Suprapubic skin (tissue), 4 donors: ENCODE measurements at regions not wholly inside any gene's neighbourhood (a gene's known extent, or its start where the extent isn't known, plus 50 kb on each side); places are given as distances from the start of the nearest gene placed in this dataset.

Experiments
- DNase-seq, 2 donors: peaks; one replicate each; pipeline ENCODE4 v3.0.0-alpha.2; 2019; ENCODE audit warnings: low spot score in 2 of 2
- H3K27ac ChIP-seq: fragments of 200-600 bp; sonication (generic); one replicate; pipeline ENCODE4 v1.5.1; 2019
- H3K27me3 ChIP-seq: fragments of 200-600 bp; sonication (generic); one replicate; pipeline ENCODE4 v1.5.1; 2019
- H3K36me3 ChIP-seq: fragments of 200-600 bp; sonication (generic); one replicate; pipeline ENCODE4 v1.5.1; 2019
- H3K4me1 ChIP-seq: fragments of 200-600 bp; sonication (generic); one replicate; pipeline ENCODE4 v1.5.1; 2019
- H3K4me3 ChIP-seq: fragments of 200-600 bp; sonication (generic); one replicate; pipeline ENCODE4 v1.5.1; 2019; ENCODE audit warnings: mild to moderate bottlenecking
- H3K9me3 ChIP-seq: fragments of 200-600 bp; sonication (generic); one replicate; pipeline ENCODE4 v1.5.1; 2019
- EP300 ChIP-seq: sonication (generic); formaldehyde crosslinking; IDR thresholded peaks from one replicate; pipeline ENCODE4 v1.6.1; 2017; ENCODE audit warnings: antibody characterized with exemption
- POLR2A ChIP-seq, 2 donors: fragments of 450-650 bp; IDR thresholded peaks; one replicate each; pipeline ENCODE4 v1.6.1; 2017; ENCODE audit warnings: antibody characterized with exemption in 2 of 2, mild to moderate bottlenecking in 2 of 2, moderate library complexity in 2 of 2
- POLR2AphosphoS5 ChIP-seq, 3 donors: sonication (generic); formaldehyde crosslinking; IDR thresholded peaks; one replicate each; pipeline ENCODE4 v1.6.1; 2017; ENCODE audit warnings: antibody characterized with exemption in 3 of 3
- WGBS: methylation state at CpG from one replicate; pipeline ENCODE4 v1.1.5; 2018; 5-methylcytosine and 5-hydroxymethylcytosine counted together
- TF ChIP-seq, protein P1 (sequence below), 2 donors: fragments of 200-600 bp in 1 of 2; fragments of 450-650 bp in 1 of 2; sonication (generic) in 1 of 2; IDR thresholded peaks; one replicate each; pipeline ENCODE4 v1.5.1; 2016 to 2019; ENCODE audit warnings: antibody characterized with exemption in 2 of 2, mild to moderate bottlenecking in 1 of 2, moderate library complexity in 1 of 2

GRCh38 chr20:10875653-10876052 lies 201.9 kb upstream of the JAG1 start:
- TF ChIP-seq POLR2AphosphoS5 (IDR thresholded peaks at IDR 0.05) (no peak), EP300 (no peak)
- 71% methylated on average over 2 of the region's 2 CpGs for WGBS
- H3K27ac ChIP-seq, result no peak overlapping the region
- H3K27me3 ChIP-seq, result no peaks in the 10 kb centered on the region
- no peak for DNase-seq
- peaks cover 16% of the 10 kb centered on the region for H3K4me1 ChIP-seq
- H3K9me3 ChIP-seq, result no peaks in the 10 kb centered on the region
- no peak overlapping the region for H3K4me3 ChIP-seq
- H3K36me3 ChIP-seq, result no peaks in the 10 kb centered on the region

GRCh38 chr20:10876558-10876957 lies 202.8 kb upstream of the JAG1 start:
- 33% methylated on average over 1 of the region's 1 CpG for WGBS
- DNase-seq, result no peak

GRCh38 chr20:10877342-10877741 lies 203.5 kb upstream of the JAG1 start:
- 44% methylated on average over 3 of the region's 3 CpGs for WGBS
- peaks cover 16% of the 10 kb centered on the region for H3K4me1 ChIP-seq
- H3K36me3 ChIP-seq, result no peaks in the 10 kb centered on the region
- peak; percentile 73 to 80 for DNase-seq
- no peaks in the 10 kb centered on the region for H3K9me3 ChIP-seq
- no peak overlapping the region for H3K27ac ChIP-seq
- H3K4me3 ChIP-seq, result no peak overlapping the region
- H3K27me3 ChIP-seq, result no peaks in the 10 kb centered on the region
- TF ChIP-seq POLR2A (IDR thresholded peaks at IDR 0.05) (no peak), EP300 (no peak), POLR2AphosphoS5 (IDR thresholded peaks at IDR 0.05) (no peak)
- TF ChIP-seq, protein P1, sequence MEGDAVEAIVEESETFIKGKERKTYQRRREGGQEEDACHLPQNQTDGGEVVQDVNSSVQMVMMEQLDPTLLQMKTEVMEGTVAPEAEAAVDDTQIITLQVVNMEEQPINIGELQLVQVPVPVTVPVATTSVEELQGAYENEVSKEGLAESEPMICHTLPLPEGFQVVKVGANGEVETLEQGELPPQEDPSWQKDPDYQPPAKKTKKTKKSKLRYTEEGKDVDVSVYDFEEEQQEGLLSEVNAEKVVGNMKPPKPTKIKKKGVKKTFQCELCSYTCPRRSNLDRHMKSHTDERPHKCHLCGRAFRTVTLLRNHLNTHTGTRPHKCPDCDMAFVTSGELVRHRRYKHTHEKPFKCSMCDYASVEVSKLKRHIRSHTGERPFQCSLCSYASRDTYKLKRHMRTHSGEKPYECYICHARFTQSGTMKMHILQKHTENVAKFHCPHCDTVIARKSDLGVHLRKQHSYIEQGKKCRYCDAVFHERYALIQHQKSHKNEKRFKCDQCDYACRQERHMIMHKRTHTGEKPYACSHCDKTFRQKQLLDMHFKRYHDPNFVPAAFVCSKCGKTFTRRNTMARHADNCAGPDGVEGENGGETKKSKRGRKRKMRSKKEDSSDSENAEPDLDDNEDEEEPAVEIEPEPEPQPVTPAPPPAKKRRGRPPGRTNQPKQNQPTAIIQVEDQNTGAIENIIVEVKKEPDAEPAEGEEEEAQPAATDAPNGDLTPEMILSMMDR (IDR thresholded peaks at IDR 0.05), result no peak

More at GRCh38 chr20:10876558-10876957, 202.8 kb upstream of the JAG1 start:
- H3K36me3 ChIP-seq, result no peaks in the 10 kb centered on the region
- no peak for TF ChIP-seq EP300
- H3K27ac ChIP-seq, result no peak overlapping the region
- H3K27me3 ChIP-seq, result no peaks in the 10 kb centered on the region
- H3K4me1 ChIP-seq, result peaks cover 16% of the 10 kb centered on the region
- no peak overlapping the region for H3K4me3 ChIP-seq
- no peaks in the 10 kb centered on the region for H3K9me3 ChIP-seq

DNA sequence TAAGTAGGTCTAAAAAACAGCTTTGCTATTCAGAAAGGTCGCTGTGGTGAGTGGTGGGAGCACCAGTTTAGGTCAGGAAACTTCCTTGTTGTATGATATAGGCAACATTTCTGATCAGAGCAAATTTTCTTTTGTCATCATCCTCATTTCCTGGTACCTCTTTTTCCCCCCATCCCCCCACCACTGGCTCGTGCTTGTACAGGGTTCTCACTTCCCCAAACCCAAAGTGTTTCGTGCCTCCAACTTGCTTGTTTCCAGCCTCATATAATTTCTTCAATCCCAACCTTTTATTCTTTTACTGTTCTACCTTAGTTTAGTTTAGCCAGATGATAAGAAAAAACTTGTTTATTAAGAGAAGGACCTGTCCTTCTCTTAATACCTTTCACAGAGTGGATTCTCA lies 209.4 kb upstream of the JAG1 start:
- TF ChIP-seq POLR2A (IDR thresholded peaks at IDR 0.05) (no peak), POLR2AphosphoS5 (IDR thresholded peaks at IDR 0.05) (no peak), EP300 (no peak)
- TF ChIP-seq, protein P1 (IDR thresholded peaks at IDR 0.05), result no peak
- Histone ChIP-seq H3K27me3 (no peaks in the 10 kb centered on the region), H3K4me3 (no peak overlapping the region), H3K9me3 (no peaks in the 10 kb centered on the region), H3K27ac (no peak overlapping the region), H3K36me3 (no peaks in the 10 kb centered on the region), H3K4me1 (no peaks in the 10 kb centered on the region)
- DNase-seq, result no peak
- WGBS, result 85% methylated on average over 3 of the region's 3 CpGs

GRCh38 chr20:10893321-10893720 lies 219.5 kb upstream of the JAG1 start:
- TF ChIP-seq POLR2AphosphoS5 (IDR thresholded peaks at IDR 0.05) (no peak), EP300 (no peak), POLR2A (IDR thresholded peaks at IDR 0.05) (no peak)
- TF ChIP-seq, protein P1 (IDR thresholded peaks at IDR 0.05), result no peak
- DNase-seq, result no peak
- H3K9me3 ChIP-seq, result no peaks in the 10 kb centered on the region
- 95% methylated on average over 3 of the region's 3 CpGs for WGBS
- H3K4me1 ChIP-seq, result peaks cover 7% of the 10 kb centered on the region
- no peak overlapping the region for H3K27ac ChIP-seq
- H3K36me3 ChIP-seq, result no peaks in the 10 kb centered on the region
- no peaks in the 10 kb centered on the region for H3K27me3 ChIP-seq
- no peak overlapping the region for H3K4me3 ChIP-seq

DNA sequence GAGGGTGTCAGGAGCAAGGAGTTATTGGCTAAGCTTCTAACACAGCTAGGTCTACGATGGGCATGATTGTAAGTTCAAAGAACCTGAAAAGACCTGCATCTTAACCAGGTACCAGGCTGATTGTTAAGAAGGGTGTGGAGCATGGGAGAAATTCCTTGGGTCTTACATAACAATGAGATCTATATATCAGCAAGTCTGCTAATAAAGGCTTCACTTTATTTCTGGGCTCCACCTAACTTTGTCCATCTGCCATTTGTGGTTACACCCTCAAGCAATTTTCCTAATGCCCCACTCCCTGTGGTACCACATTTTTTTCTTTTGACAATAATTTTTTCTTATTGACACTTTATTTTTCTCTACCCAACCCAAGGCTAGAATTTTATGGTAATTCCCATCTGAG lies 223.5 kb upstream of the JAG1 start:
- no peak for DNase-seq
- H3K27me3 ChIP-seq, result no peaks in the 10 kb centered on the region
- no peak overlapping the region for H3K27ac ChIP-seq
- peaks cover 8% of the 10 kb centered on the region for H3K4me1 ChIP-seq
- H3K36me3 ChIP-seq, result no peaks in the 10 kb centered on the region
- no peak overlapping the region for H3K4me3 ChIP-seq
- no peaks in the 10 kb centered on the region for H3K9me3 ChIP-seq
- TF ChIP-seq, protein P1 (IDR thresholded peaks at IDR 0.05), result no peak
- TF ChIP-seq POLR2AphosphoS5 (IDR thresholded peaks at IDR 0.05) (no peak), EP300 (no peak), POLR2A (IDR thresholded peaks at IDR 0.05) (no peak)
- WGBS, result 42% methylated on average over 1 of the region's 1 CpG
